Spleen (tissue), 7 donors: ENCODE measurements at regions not wholly inside any gene's neighbourhood (a gene's known extent, or its start where the extent isn't known, plus 50 kb on each side); places are given as distances from the start of the nearest gene placed in this dataset.

Source experiments
- CTCF ChIP-seq, 11 experiments: fragments of 200-600 bp in 7 of 11; fragments of 450-650 bp in 4 of 11; sonication (generic) in 4 of 11; IDR thresholded peaks in 8 of 11; conservative IDR thresholded peaks in 3 of 11; 1 replicate in 7 of 11; 2 replicates in 4 of 11; pipeline versions ENCODE4 v1.4.0 to v1.8.0; 2016 to 2021; ENCODE audit warnings: antibody characterized with exemption in 11 of 11, inconsistent platforms in 4 of 11, mild to moderate bottlenecking in 1 of 11
- POLR2A ChIP-seq, 3 donors: fragments of 450-650 bp; IDR thresholded peaks; one replicate each; pipeline ENCODE4 v1.5.1; 2017; ENCODE audit warnings: antibody characterized with exemption in 3 of 3, mild to moderate bottlenecking in 1 of 3
- POLR2AphosphoS5 ChIP-seq, 3 donors: sonication (generic); formaldehyde crosslinking; IDR thresholded peaks; one replicate each; pipeline ENCODE4 v1.5.1; 2017; ENCODE audit warnings: antibody characterized with exemption in 3 of 3
- donor health status: DM: no; HTN: no; CAD: no; lungs with moderate emphysema.
- donor health status: DM: no; HTN: no; CAD: no.
- donor health status: DM: no; HTN: no; CAD: no.

GRCh38 chr4:114103908-114104307 is 124.5 kb upstream of the ARSJ start:
- TF ChIP-seq CTCF (IDR thresholded peaks at IDR 0.05 in 8 of 11, conservative IDR thresholded peaks at IDR 0.05 in 3 of 11) = no peak
- TF ChIP-seq POLR2A (IDR thresholded peaks at IDR 0.05) = no peak
- TF ChIP-seq POLR2AphosphoS5 (IDR thresholded peaks at IDR 0.05) = no peak
